ENCODE measurements at regions not wholly inside any gene's neighbourhood (a gene's known extent, or its start where the extent isn't known, plus 50 kb on each side); places are given as distances from the start of the nearest gene placed in this dataset.

- H3K4me3 ChIP-seq: no peak overlapping the region
- no peaks in the 10 kb centered on the region for H3K4me1 ChIP-seq
- WGBS, 5 donors: 83 to 94% (median 87%) methylated on average over 2 of the region's 2 CpGs
- H3K9me3 ChIP-seq: peaks cover 0 to 7% (median 0%) of the 10 kb centered on the region in 8 donors
- no peaks in the 10 kb centered on the region for H3K36me3 ChIP-seq
- H3K27ac ChIP-seq: no peak overlapping the region
- TF ChIP-seq CTCF (IDR thresholded peaks at IDR 0.05 in 8 of 11, conservative IDR thresholded peaks at IDR 0.05 in 3 of 11) (no peak), POLR2AphosphoS5 (IDR thresholded peaks at IDR 0.05) (no peak), POLR2A (IDR thresholded peaks at IDR 0.05) (no peak)
- intact Hi-C loops (cut with DNase I; ENCODE audit: low total_unique reads): no loop called here
- H3K27me3 ChIP-seq (replicated peaks in 1 of 7): no peaks in the 10 kb centered on the region
- DNase-seq: no peak
These were observed 786.1 kb upstream of the CNTN5 start for GRCh38 chr11:98234698-98235097.

GRCh38 chr11:98243897-98244296 lies 776.9 kb upstream of the CNTN5 start:
- Histone ChIP-seq H3K27ac (no peak overlapping the region), H3K4me1 (no peaks in the 10 kb centered on the region), H3K27me3 (replicated peaks in 1 of 7) (no peaks in the 10 kb centered on the region), H3K9me3 (peaks cover 0 to 41% (median 17%) of the 10 kb centered on the region in 8 donors), H3K36me3 (no peaks in the 10 kb centered on the region), H3K4me3 (no peak overlapping the region)
- intact Hi-C loops (cut with DNase I; ENCODE audit: low total_unique reads): no loop called here
- DNase-seq: no peak
- 67 to 87% (median 82%) methylated on average over 6 of the region's 6 CpGs for WGBS, 5 donors
- TF ChIP-seq POLR2A (IDR thresholded peaks at IDR 0.05): no peak
- no peak for TF ChIP-seq POLR2AphosphoS5 (IDR thresholded peaks at IDR 0.05)
- no peak for TF ChIP-seq CTCF (IDR thresholded peaks at IDR 0.05 in 8 of 11, conservative IDR thresholded peaks at IDR 0.05 in 3 of 11)

GRCh38 chr11:98260983-98261382 lies 759.8 kb upstream of the CNTN5 start:
- H3K4me1 ChIP-seq: no peaks in the 10 kb centered on the region
- H3K27ac ChIP-seq: no peak overlapping the region
- H3K27me3 ChIP-seq (replicated peaks in 1 of 7): no peaks in the 10 kb centered on the region
- TF ChIP-seq CTCF (IDR thresholded peaks at IDR 0.05 in 8 of 11, conservative IDR thresholded peaks at IDR 0.05 in 3 of 11) (no peak), POLR2AphosphoS5 (IDR thresholded peaks at IDR 0.05) (no peak), POLR2A (IDR thresholded peaks at IDR 0.05) (no peak)
- no peak overlapping the region for H3K4me3 ChIP-seq
- 87 to 96% (median 89%) methylated on average over 1 of the region's 1 CpG for whole genome bisulfite sequencing, 5 donors
- DNase-seq: no peak
- H3K36me3 ChIP-seq: no peaks in the 10 kb centered on the region
- peaks cover 0 to 27% (median 17%) of the 10 kb centered on the region in 8 donors for H3K9me3 ChIP-seq
- intact Hi-C loops (cut with DNase I; ENCODE audit: low total_unique reads): no loop called here

GRCh38 chr11:98277251-98277912 lies 743.4 kb upstream of the CNTN5 start:
- TF ChIP-seq POLR2AphosphoS5 (IDR thresholded peaks at IDR 0.05) (no peak), POLR2A (IDR thresholded peaks at IDR 0.05) (no peak), CTCF (IDR thresholded peaks at IDR 0.05 in 8 of 11, conservative IDR thresholded peaks at IDR 0.05 in 3 of 11) (no peak)
- no peak overlapping the region for H3K4me3 ChIP-seq
- no peaks in the 10 kb centered on the region for H3K4me1 ChIP-seq
- H3K36me3 ChIP-seq: no peaks in the 10 kb centered on the region
- H3K9me3 ChIP-seq: no peaks in the 10 kb centered on the region
- H3K27me3 ChIP-seq (replicated peaks in 1 of 7): no peaks in the 10 kb centered on the region
- H3K27ac ChIP-seq: no peak overlapping the region
- 57 to 75% (median 70%) methylated on average over 2 of the region's 2 CpGs for WGBS, 5 donors
- no peak for DNase-seq
- intact Hi-C loops (cut with DNase I; ENCODE audit: low total_unique reads): no loop called here
